GM12878 (cell line): ENCODE measurements at regions not wholly inside any gene's neighbourhood (a gene's known extent, or its start where the extent isn't known, plus 50 kb on each side); places are given as distances from the start of the nearest gene placed in this dataset.

Source experiments
- ATAC-seq: fragments of 200-7000 bp; cut with Tn5 transposase; 3 replicates; pipeline ENCODE4 v1.9.1; 2020; ENCODE audit warnings: mild to moderate bottlenecking, moderate library complexity
- BruUV-seq: library from RNA; stranded (reverse); fragments of 400-500 nt; replicated peaks from 2 replicates; lab custom pipeline; 2021; lab: Mats Ljungman, UMichigan
- CTCF ChIA-PET: fragments of 300-600 bp; sonication (Branson Sonifier 250); formaldehyde crosslinking; extraction: SDS; loops from one replicate; lab custom pipeline; 2021; ENCODE audit warnings: inconsistent platforms; lab: Yijun Ruan, JAX
- POLR2A ChIA-PET: fragments of 350-600 bp; formaldehyde crosslinking; extraction: SDS; loops from one replicate; lab custom pipeline; 2021; ENCODE audit warnings: inconsistent platforms; lab: Charles Lee
- RAD21 ChIA-PET: fragments of 300-600 bp; sonication (Branson Sonifier 250); formaldehyde crosslinking; loops from one replicate; lab custom pipeline; 2023; ENCODE audit warnings: antibody characterized with exemption; ENCODE audit not compliant: unreplicated experiment; lab: Charles Lee
- SMC1A ChIA-PET: fragments of 300-600 bp; sonication (Branson Sonifier 250); formaldehyde crosslinking; loops from one replicate; lab custom pipeline; 2023; ENCODE audit not compliant: unreplicated experiment, uncharacterized antibody; lab: Charles Lee
- DNase-seq: peaks from one replicate; pipeline ENCODE4 v3.0.0-alpha.2; 2011; ENCODE audit warnings: low read depth, low spot score
- FAIRE-seq: peaks from 3 replicates; lab custom pipeline; 2011; peaks lifted over from hg19 to GRCh38; lab: Jason Lieb, UNC
- H2AFZ ChIP-seq: 2 replicates; pipeline ENCODE4 v1.6.0; 2011; ENCODE audit warnings: low read depth, low read length, control low read depth; ENCODE audit not compliant: control insufficient read depth
- H3K27ac ChIP-seq: 2 replicates; pipeline ENCODE4 v1.5.1; 2011; ENCODE audit warnings: control low read depth; ENCODE audit not compliant: control insufficient read depth, insufficient read depth
- H3K27me3 ChIP-seq, 2 experiments: replicated peaks in 1 of 2; 2 replicates each; pipeline versions ENCODE4 v1.6.0 to v1.6.1; 2011; ENCODE audit warnings: low read length in 1 of 2; ENCODE audit not compliant: control insufficient read depth in 2 of 2, insufficient read depth in 2 of 2
- H3K36me3 ChIP-seq, 2 experiments: 2 replicates each; pipeline ENCODE4 v1.5.1; 2011; ENCODE audit warnings: low read length in 1 of 2; ENCODE audit not compliant: control insufficient read depth in 2 of 2, insufficient read depth in 2 of 2
- H3K4me1 ChIP-seq: 2 replicates; pipeline ENCODE4 v1.6.1; 2011; ENCODE audit warnings: mild to moderate bottlenecking, low read length, moderate library complexity, mixed read lengths; ENCODE audit not compliant: control insufficient read depth, insufficient read depth
- H3K4me2 ChIP-seq: 2 replicates; pipeline ENCODE4 v1.6.0; 2011; ENCODE audit warnings: control low read depth; ENCODE audit not compliant: control insufficient read depth, insufficient read depth
- H3K4me3 ChIP-seq: fragments of 200-600 bp; sonication (generic); 2 replicates; pipeline ENCODE4 v1.5.1; 2016
- H3K79me2 ChIP-seq: 2 replicates; pipeline ENCODE4 v1.6.0; 2011; ENCODE audit warnings: low read length; ENCODE audit not compliant: control insufficient read depth, insufficient read depth
- H3K9ac ChIP-seq: 2 replicates; pipeline ENCODE4 v1.8.0; 2011; ENCODE audit warnings: low read length, control low read depth, mixed read lengths; ENCODE audit not compliant: control insufficient read depth, insufficient read depth
- H3K9me3 ChIP-seq: replicated peaks from 3 replicates; pipeline ENCODE4 v1.5.1; 2011; ENCODE audit warnings: mild to moderate bottlenecking, low read length; ENCODE audit not compliant: control insufficient read depth, insufficient read depth
- H4K20me1 ChIP-seq: 2 replicates; pipeline ENCODE4 v1.6.0; 2011; ENCODE audit not compliant: control insufficient read depth, insufficient read depth
- ASH2L ChIP-seq: fragments of 300-600, 200-600 bp; sonication (generic); IDR thresholded peaks from 2 replicates; pipeline ENCODE4 v1.6.1; 2017; ENCODE audit warnings: low read depth, mild to moderate bottlenecking, borderline replicate concordance
- DPF2 ChIP-seq: fragments of 450-650 bp; IDR thresholded peaks from 2 replicates; pipeline ENCODE4 v1.6.1; 2017; ENCODE audit warnings: mild to moderate bottlenecking
- ESRRA ChIP-seq: IDR thresholded peaks from 2 replicates; pipeline ENCODE4 v1.6.1; 2012; ENCODE audit warnings: mild to moderate bottlenecking, low read length, improper control_type of control experiment
- HDAC6 ChIP-seq: fragments of 200-600 bp; sonication (generic); IDR thresholded peaks from one replicate; pipeline ENCODE4 v1.8.0; 2017; ENCODE audit warnings: antibody characterized with exemption; ENCODE audit not compliant: unreplicated experiment
- HDGF ChIP-seq: fragments of 450-650 bp; IDR thresholded peaks from 2 replicates; pipeline ENCODE4 v1.6.1; 2016; ENCODE audit warnings: antibody characterized with exemption
- IRF4 ChIP-seq: IDR thresholded peaks from 2 replicates; pipeline ENCODE4 v1.6.1; 2011; ENCODE audit warnings: low read depth, low read length
- JUND ChIP-seq: IDR thresholded peaks from 2 replicates; pipeline ENCODE4 v1.6.1; 2012; ENCODE audit warnings: low read depth, mild to moderate bottlenecking, low read length, improper control_type of control experiment, moderate library complexity
- NRF1 ChIP-seq: conservative IDR thresholded peaks from 2 replicates; pipeline ENCODE4 v1.6.1; 2011; ENCODE audit warnings: mild to moderate bottlenecking, low read depth, low read length, improper control_type of control experiment
- POLR2AphosphoS5 ChIP-seq: IDR thresholded peaks from 2 replicates; pipeline ENCODE4 v1.6.1; 2011; ENCODE audit warnings: mild to moderate bottlenecking, low read length, inconsistent platforms
- RB1 ChIP-seq: fragments of 450-650 bp; formaldehyde crosslinking; IDR thresholded peaks from 2 replicates; pipeline ENCODE4 v1.6.1; 2017; ENCODE audit warnings: mild to moderate bottlenecking, borderline replicate concordance
- RCOR1 ChIP-seq: conservative IDR thresholded peaks from 2 replicates; pipeline ENCODE4 v1.6.1; 2012; ENCODE audit warnings: low read depth, low read length, improper control_type of control experiment
- SMARCA5 ChIP-seq: fragments of 450-650 bp; IDR thresholded peaks from 2 replicates; pipeline ENCODE4 v1.6.1; 2017; ENCODE audit warnings: mild to moderate bottlenecking
- TBL1XR1 ChIP-seq: IDR thresholded peaks from 2 replicates; pipeline ENCODE4 v1.6.1; 2012; ENCODE audit warnings: low read depth, low read length, improper control_type of control experiment
- YY1 ChIP-seq: IDR thresholded peaks from 2 replicates; pipeline ENCODE4 v1.6.1; 2011; ENCODE audit warnings: low read depth, mild to moderate bottlenecking, low read length
- ZBTB4 ChIP-seq: fragments of 450-650 bp; formaldehyde crosslinking; IDR thresholded peaks from 2 replicates; pipeline ENCODE4 v1.4.0; 2022; ENCODE audit warnings: mild to moderate bottlenecking, moderate library complexity
- WGBS: methylation state at CpG from one replicate; pipeline ENCODE4 v1.1.6; 2016; ENCODE audit warnings: low lambda C conversion rate; ENCODE audit not compliant: insufficient replicate concordance, insufficient coverage; ENCODE audit errors: missing lambda C conversion rate; 5-methylcytosine and 5-hydroxymethylcytosine counted together
- in situ Hi-C: fragments of 300-500 bp; cut with MboI; formaldehyde crosslinking; loops from 9 replicates; pipeline ENCODE4 v1.14.3; 2018; ENCODE audit warnings: mixed read lengths
- intact Hi-C: fragments of 100-400 bp; cut with micrococcal nuclease; formaldehyde crosslinking; loops from one replicate; pipeline ENCODE4 v1.14.2; 2022; ENCODE audit not compliant: unreplicated experiment
- TF ChIP-seq, protein P1 (sequence below): fragments of 150-350 bp; IDR thresholded peaks from 2 replicates; pipeline ENCODE4 v1.6.1; 2016; ENCODE audit warnings: low read depth, low read length
- TF ChIP-seq, protein P2 (sequence below): fragments of 450-650 bp; IDR thresholded peaks from 2 replicates; pipeline ENCODE4 v1.6.1; 2018; ENCODE audit warnings: mild to moderate bottlenecking, low read depth, moderate library complexity; ENCODE audit not compliant: partially characterized antibody

DNA sequence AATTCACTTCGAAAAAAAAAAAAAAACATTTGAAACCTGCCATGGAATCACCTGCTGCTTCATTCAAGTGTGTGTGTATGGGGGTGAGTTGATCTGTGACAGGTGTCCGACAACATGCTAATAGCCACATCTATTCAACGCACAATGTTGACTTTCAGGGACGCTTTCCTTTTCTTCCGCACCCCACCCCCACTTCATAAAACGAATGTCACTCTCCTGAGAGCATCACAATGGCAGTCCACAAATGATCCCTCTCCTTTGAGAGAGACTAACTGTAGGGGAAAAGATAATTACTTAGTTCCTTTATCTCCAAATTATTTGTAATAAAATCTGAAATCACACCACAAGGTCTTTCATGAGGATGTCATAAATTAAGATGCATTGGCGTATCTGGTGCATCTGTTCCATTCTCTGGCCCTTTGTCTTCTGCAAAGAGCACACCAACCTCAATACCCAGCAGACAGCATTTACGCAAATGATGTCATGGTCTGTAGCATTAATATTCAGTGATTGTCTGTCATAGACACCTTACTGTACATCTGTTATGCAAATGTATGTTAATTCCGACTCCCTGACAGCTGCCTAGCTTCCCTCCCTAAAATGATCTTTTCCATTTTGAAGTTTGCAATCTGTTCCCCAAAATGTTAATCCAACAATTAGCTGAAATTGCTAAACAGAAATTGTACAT is 640.0 kb upstream of the BOD1L1 start:
- Histone ChIP-seq H3K27ac (no peak overlapping the region), H3K27me3 (no peaks in the 10 kb centered on the region), H3K4me1 (no peaks in the 10 kb centered on the region), H4K20me1 (no peaks in the 10 kb centered on the region), H3K4me2 (no peak overlapping the region), H3K9ac (no peak overlapping the region), H2AFZ (no peak overlapping the region), H3K9me3 (no peaks in the 10 kb centered on the region), H3K36me3 (no peaks in the 10 kb centered on the region), H3K79me2 (no peaks in the 10 kb centered on the region), H3K4me3 (no peak overlapping the region)
- BruUV-seq, result no TSS peak
- no peak for DNase-seq
- no peak for FAIRE-seq
- in situ Hi-C loops (no loop called here), intact Hi-C loops (no loop called here)
- ATAC-seq, result no peak
- RAD21 ChIA-PET, result no interaction called here
- SMC1A ChIA-PET, result interaction anchor here (0.7 kb wide), 1 partner anchor 101 kb away, joined by 3 read pairs; no protein-coding TSS in a partner anchor
- WGBS, result 40% methylated on average over 9 of the region's 9 CpGs
- CTCF ChIA-PET, result no interaction called here
- POLR2A ChIA-PET, result interaction anchor here (0.6 kb wide), 1 partner anchor 39 kb away, joined by 3 read pairs; no protein-coding TSS in a partner anchor
- TF ChIP-seq RB1 (no peak), HDAC6 (no peak), SMARCA5 (no peak), ASH2L (no peak), ZBTB4 (CRISPR knock-in tag) (no peak), NRF1 (no peak), ESRRA (no peak), IRF4 (no peak), DPF2 (no peak), POLR2AphosphoS5 (no peak), HDGF (no peak), YY1 (no peak), RCOR1 (no peak), TBL1XR1 (no peak), JUND (no peak)
- TF ChIP-seq, protein P1, sequence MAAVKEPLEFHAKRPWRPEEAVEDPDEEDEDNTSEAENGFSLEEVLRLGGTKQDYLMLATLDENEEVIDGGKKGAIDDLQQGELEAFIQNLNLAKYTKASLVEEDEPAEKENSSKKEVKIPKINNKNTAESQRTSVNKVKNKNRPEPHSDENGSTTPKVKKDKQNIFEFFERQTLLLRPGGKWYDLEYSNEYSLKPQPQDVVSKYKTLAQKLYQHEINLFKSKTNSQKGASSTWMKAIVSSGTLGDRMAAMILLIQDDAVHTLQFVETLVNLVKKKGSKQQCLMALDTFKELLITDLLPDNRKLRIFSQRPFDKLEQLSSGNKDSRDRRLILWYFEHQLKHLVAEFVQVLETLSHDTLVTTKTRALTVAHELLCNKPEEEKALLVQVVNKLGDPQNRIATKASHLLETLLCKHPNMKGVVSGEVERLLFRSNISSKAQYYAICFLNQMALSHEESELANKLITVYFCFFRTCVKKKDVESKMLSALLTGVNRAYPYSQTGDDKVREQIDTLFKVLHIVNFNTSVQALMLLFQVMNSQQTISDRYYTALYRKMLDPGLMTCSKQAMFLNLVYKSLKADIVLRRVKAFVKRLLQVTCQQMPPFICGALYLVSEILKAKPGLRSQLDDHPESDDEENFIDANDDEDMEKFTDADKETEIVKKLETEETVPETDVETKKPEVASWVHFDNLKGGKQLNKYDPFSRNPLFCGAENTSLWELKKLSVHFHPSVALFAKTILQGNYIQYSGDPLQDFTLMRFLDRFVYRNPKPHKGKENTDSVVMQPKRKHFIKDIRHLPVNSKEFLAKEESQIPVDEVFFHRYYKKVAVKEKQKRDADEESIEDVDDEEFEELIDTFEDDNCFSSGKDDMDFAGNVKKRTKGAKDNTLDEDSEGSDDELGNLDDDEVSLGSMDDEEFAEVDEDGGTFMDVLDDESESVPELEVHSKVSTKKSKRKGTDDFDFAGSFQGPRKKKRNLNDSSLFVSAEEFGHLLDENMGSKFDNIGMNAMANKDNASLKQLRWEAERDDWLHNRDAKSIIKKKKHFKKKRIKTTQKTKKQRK, result no peak
- TF ChIP-seq, protein P2, sequence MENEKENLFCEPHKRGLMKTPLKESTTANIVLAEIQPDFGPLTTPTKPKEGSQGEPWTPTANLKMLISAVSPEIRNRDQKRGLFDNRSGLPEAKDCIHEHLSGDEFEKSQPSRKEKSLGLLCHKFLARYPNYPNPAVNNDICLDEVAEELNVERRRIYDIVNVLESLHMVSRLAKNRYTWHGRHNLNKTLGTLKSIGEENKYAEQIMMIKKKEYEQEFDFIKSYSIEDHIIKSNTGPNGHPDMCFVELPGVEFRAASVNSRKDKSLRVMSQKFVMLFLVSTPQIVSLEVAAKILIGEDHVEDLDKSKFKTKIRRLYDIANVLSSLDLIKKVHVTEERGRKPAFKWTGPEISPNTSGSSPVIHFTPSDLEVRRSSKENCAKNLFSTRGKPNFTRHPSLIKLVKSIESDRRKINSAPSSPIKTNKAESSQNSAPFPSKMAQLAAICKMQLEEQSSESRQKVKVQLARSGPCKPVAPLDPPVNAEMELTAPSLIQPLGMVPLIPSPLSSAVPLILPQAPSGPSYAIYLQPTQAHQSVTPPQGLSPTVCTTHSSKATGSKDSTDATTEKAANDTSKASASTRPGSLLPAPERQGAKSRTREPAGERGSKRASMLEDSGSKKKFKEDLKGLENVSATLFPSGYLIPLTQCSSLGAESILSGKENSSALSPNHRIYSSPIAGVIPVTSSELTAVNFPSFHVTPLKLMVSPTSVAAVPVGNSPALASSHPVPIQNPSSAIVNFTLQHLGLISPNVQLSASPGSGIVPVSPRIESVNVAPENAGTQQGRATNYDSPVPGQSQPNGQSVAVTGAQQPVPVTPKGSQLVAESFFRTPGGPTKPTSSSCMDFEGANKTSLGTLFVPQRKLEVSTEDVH, result no peak
